GOT3 (cell line): ENCODE measurements at regions not wholly inside any gene's neighbourhood (a gene's known extent, or its start where the extent isn't known, plus 50 kb on each side); places are given as distances from the start of the nearest gene placed in this dataset.

ENCODE experiments used
- DNase-seq: peaks from one replicate; lab custom pipeline; 2025; ENCODE audit warnings: mixed read lengths; lab: John Stamatoyannopoulos, UW

DNA sequence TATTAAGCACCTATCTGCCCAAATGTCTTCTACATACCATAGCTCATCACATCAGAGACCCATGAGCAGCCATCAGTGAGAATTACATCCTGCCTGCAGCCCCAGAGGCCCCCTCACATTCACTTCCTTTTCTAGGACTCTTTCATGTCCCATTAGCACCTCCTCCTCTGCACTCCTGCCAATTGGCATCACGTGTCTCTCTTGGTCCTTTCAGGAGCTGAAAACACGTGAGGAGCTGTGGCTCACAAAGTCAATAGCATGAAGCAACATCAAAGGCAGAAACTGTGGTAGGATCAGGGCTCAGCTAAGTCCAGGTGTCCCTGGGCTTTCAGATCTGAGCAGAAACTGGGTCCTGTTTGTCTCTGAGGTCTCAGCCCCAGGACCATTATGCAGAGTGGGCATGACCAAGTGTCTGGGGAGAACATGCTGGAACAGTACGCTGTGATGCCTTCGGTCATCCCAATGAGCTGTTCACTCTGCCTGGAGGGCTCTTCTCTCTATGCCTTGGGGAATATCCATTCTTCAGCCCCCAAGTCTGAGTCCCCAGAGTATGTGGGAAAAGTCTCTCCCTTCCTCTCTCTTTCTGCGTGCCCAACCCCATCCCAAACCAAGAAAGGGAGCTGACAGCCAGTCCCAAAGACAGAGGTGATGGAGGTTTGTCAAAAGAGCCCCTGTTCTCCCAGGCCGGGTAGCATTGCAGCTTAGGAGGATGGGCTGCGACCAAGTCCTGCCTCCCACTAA, 457.0 kb upstream of the CDH5 start:
- no peak for DNase-seq

DNA sequence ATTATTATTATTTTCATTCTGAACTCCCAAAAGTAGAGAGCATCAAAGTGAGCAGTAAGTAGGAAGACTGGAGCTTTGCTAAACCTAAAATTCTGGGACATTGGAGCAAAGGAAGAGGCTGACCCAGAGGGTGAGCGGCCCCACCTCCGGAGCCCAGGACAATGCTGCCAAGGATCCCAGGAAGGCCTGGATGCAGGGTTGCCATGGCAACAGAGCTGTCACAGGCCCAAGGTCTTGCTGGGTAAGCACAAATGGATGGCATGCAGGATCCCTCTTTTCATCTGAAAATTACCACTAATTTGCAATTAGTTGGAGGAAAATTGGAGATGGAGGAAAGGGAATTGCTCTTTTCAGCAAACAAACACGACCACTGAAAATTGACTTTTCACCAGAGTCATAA, 457.9 kb upstream of the CDH5 start:
- no peak for DNase-seq

DNA sequence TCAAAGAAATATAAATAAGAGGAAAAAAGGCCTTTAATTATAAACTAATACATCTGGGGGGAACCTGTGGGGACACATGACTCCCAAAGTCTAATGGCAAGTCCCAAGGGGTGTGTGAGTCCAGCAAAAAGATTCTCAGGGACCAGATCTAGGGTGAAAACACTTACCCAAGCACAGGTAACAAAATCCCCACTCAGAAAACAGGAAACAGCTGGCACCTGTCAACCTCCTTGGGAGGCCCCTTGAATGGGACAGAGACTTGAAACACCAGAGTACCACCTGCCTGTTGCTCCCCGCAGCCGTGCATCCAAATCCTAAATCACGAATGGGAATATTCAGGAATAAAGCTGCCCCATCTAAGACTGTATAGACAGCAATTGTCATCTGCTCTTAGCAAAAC, 461.2 kb upstream of the CDH5 start:
- DNase-seq = no peak

DNA sequence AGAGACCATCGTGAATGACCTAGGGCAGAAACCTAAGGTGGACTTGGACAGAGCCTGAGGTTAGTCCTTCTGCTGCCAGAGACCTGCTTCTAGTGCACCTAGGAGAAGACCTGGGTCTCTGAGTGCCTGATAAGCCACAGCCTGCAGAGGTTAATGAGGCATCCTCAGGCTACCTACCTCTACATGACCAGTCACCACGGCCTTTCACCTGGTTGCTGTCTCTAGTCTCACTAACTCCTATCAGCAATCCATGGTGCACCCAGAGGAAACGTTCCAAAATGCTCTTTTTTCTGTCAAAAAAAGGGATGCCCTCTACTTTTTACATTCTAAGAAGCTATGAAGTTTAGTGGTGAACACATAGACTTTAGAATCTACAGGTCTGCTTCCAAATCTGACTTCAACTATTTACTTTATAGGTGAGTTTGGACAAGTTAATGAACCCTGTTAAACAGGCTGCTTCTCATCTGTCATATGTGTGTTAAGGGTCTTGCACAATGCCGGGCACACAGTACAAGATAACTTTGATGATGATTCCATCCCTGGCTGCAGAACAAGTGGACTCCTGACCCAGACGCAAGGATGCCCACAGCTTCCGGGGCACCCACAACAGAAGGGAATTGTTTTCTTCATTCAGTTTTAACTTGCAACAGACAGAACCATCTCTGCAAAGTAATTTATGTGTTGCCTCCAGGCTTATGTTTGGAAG, 469.9 kb upstream of the CDH5 start:
- DNase-seq = no peak

DNA sequence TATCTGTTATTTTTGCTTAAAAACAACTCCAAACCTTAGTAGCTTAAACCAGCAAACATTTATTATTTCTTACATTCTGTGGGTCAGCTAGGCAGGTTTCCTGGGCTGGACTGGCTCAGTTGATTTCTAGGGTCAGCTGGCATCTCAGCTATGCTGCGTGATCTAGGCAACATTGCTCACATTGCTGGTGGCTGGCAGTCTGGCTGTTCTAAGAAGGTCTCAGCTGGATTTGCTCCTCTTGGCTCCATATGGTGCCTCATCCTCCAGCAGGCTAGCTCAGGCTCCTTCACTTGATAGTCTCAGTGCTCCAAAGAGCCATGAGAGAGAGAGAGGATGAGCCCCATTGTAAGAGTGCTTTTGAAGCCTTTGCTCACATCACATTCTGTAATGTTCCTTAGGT, 470.6 kb upstream of the CDH5 start:
- DNase-seq = no peak

DNA sequence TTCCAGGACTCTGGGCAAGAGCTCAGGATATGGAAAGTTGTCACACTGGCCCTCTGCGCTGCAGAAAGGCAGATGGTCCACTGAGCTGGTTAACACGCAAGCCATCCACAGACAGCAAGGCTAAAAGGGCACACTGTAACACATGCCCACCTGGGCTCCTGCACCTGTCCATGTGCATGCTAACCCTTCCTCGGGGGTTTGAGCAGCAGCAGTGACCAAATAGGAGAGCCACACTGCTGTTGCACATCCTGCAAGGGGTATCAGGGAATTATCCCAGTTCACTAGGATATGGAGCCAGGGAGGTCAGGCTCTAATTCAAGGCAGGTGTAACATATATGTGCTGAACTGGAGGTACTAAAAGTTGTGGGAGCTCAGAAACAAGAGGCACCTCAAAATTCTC, 471.0 kb upstream of the CDH5 start:
- DNase-seq = no peak

DNA sequence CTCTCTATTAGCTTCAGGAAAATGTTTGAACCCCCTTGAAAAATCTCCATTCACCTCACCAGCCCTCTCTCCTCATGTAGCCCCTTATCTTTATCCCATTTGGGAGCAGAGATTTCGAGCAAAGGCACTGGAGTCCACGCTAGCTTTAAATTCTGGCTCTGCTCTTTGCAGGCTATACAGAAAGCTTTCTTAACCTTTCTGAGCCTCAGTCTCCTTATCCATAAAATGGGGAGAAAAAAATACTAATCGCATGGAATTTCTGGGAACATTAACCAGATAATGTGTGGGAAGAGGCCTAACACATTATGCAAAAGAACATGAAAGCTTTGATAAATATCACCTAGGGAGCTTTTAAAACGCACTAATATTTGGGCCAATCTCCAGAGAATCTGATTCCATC, 476.3 kb upstream of the CDH5 start:
- no peak for DNase-seq

DNA sequence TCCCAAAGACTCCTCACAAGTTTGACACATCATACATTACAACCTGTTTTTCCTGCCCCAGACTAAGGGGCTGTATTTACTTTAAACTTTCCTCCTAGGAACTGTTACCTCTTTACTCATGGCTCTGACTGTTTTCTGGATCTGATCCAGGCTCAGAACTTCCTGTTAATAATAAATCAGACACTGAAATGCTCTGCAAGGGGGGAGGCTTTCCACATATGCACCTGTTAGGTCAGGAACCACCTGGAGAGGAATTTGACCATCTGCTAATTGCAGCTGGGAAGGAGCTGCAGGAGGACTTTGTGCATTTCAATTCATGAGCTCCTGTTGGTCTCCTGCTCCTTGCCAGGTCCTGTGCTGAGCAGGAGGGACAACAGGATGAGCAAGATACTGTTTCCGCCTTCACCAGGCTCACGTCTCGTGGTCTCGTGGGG, 476.9 kb upstream of the CDH5 start:
- no peak for DNase-seq

DNA sequence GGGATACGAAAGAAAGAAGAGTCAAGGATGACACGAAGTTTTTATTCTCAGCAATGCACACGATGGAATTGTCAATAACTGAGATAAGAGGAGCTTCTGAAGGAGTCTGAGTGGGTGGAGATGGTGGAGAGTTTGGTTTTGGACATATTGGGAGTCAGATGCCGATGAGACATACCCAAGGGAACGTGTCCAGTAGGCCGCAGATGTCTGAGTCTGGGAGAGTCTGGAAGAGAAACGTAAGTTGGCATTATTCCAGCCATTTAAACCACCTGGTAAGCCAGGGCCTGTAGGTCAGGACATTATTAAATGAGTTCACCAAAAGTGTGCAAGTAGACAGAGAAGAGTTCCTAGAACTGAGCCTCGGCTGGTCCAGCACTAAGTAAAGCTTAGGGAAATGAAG, 478.3 kb upstream of the CDH5 start:
- no peak for DNase-seq

DNA sequence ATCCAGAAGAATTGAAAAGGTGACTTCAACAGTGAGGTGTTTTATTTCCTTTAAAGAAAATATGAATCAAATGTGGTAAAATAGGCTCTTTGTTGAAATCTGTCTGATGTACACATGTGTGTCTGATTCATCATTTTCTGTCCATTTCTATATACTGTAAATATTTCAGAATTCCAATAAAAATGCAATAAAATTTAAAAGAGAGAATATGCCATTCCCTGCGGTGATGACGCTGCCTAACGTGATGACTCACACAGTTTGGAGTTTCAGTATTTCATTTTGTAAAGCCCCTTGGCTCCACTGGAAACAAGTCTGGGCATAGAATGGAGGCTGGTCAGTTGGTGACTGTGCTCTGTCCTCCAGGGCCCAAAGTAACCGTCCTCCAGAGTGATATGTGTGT, 482.5 kb upstream of the CDH5 start:
- DNase-seq = no peak

DNA sequence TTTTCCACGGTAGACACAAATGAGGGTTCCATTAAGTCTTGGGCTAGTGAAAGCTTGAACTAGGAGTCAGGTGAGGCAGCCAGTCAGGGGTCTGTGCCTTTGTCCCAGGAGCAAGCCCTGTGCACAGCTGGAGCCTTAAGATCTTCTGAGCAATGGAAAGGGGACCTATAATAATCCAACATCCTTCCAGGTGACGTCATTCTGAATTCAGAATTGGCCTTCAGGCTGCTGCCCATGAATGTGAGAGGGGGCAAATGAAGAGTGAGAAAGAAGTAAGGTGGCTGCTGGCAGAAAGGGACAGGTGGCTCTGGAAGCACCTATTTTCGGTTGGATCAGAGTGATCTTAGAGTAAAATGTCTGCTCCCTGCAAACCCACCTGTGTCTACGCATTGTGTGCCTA, 488.1 kb upstream of the CDH5 start:
- no peak for DNase-seq

DNA sequence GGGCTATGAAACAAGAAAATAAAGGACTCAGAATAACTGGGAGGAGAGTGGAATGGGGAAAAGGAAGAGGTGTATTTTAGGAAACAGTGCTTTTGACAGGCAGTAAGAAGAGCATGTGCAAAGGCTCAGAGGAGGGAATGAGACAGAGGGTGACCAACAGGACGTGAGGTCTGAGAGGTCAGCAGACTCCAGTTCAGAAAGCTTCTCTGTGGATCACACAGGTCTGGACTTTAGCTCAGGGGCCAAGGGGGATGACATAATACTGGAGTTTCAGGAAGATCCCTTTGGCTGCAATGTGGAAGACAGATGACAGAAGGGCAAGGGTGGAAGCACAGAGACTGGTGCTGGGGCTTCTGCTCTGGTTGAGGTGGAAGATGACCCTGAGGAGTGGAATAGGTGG, 489.9 kb upstream of the CDH5 start:
- DNase-seq = no peak

DNA sequence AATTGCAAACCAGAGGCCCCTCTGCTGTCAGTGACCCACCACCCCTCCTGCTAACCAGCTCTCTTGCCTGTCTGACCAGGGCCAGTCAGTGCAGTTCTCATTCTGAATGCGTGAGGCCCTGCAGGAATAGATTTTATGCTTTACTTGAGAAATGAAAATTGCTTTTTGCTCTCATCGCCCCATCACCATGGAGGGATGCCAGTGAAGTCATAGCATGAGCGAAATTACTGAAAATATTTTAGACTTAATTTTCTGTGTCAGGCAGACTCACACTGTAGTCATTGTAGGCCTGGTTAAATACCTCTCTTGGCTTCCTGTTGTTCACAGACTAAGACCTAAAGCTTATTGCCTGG, 490.5 kb upstream of the CDH5 start:
- no peak for DNase-seq

DNA sequence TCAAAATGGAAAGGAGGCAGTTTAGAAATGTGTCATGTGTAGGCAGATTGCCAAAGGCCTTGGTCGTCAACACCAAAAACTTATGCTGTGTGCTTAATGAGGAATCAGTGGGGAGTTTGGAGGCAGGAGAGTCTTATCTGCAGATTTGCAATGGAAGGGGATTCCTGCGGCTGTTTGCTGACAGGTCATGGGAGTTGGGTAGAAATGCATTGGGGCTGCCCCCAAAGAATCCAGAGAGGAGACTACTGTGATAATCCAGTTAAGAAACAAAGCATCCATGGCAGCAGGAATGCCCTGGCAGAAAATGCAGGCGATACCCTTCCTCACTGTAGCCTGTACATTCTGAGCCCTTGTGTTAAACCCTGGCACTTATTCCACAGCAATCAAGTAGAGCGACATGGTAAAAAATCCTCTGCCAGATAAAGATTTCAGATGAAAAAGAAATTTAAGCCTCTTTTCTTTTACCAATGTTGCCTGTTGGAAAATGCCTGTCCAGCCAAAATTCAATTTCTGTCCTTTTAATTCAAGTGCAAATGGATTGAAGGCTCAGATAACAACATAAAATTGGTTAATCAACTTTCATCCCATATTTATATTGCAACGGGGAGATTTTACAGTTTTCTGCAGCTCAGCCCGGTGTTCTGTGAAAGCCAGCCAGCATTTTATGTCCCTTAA, 491.0 kb upstream of the CDH5 start:
- no peak for DNase-seq

DNA sequence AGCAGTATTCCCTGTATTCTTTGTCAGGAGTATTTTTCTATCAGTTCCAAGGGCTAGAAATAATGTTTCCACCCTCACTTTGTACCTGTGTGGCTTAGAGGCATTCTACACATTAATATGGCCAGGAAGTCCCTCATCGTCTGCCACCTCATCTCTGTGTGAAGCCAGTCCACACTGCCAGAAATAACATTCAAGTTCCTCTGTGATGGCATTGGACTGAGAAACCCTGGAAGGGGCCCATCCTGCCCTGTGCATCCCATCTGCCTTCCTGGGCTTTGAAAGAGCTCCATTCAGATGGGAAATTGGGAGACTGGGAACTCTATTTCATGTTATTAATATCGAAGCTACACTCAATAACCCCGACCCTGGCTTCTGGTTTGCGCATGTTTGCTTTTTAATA, 497.2 kb upstream of the CDH5 start:
- DNase-seq = no peak

DNA sequence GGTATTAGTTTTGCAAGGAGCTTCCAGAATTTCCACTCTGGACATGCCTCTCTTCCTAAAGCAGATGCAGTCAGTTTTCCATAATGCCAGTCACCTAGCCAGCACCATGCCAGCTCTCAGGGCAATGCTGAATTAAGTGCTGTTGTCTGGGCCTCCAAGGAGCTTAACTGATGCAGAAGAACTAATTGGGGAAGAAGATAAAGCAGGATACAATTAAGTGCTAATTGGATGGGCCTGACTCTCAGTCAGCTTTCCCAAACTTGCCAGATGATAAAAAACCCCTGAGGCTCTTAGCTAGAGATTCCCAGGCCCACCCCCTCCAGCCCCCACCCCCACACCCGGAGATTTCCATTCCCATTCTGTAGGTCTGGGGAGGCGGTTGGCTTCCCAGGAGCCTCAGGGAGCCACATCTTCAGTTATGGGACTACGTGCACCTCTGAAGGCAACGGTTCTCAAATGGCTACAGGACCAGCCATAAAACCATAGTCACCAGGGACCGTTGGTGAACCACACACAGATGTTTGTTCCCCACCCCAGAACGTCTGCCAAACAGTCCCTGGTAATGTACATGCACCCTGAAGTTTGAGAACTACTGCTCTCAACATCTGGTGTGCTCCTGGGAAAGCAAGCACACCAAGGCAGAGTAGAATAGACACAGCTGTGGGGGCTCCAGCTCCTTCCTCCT, 499.1 kb upstream of the CDH5 start:
- no peak for DNase-seq

DNA sequence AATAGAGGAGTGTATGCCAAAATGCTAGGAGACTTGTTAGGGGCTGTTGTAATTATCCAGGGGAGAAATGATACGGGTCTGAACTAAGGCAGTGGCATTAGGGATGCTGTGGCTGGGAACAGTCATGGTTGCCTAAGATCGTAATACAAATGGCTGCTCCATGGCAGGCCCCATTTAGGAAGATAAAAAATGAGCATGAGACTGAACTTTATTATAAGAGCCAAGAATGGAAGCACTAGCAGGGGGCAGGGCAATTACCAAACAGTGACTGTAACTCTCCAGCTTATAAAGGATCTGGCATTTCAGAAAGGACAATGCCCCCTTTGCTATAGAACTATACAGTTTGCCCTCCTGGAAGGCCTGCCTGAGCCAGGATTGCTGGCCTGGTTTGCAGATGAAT, 503.3 kb upstream of the CDH5 start:
- DNase-seq = no peak

DNA sequence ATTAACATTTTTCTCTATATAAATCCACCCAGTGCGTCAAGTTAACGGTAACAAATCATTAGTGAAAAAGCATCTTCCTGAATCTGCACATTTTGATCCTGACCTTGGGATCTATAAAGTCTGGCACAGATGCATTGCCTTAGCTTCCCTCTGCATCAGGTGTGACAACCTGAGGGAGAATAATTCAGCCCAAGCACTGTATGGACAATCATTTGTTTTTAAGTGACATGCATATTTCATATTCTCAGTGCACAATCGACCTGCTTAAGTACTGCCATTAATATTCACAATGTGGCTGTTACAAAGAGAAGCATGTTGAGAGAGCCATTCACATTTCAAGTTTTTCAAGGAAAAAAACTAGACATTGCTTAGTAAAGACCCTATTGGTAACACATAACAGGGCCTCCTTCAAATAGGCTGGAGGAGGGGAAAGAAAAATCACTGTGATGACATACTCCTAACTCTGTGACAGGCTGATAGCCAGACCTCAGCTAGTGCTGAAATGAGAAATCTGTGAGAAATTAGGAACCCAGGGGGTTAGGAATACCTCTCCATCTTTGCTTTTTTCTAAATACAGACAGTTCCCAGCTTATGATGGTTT, 505.3 kb upstream of the CDH5 start:
- DNase-seq = no peak

DNA sequence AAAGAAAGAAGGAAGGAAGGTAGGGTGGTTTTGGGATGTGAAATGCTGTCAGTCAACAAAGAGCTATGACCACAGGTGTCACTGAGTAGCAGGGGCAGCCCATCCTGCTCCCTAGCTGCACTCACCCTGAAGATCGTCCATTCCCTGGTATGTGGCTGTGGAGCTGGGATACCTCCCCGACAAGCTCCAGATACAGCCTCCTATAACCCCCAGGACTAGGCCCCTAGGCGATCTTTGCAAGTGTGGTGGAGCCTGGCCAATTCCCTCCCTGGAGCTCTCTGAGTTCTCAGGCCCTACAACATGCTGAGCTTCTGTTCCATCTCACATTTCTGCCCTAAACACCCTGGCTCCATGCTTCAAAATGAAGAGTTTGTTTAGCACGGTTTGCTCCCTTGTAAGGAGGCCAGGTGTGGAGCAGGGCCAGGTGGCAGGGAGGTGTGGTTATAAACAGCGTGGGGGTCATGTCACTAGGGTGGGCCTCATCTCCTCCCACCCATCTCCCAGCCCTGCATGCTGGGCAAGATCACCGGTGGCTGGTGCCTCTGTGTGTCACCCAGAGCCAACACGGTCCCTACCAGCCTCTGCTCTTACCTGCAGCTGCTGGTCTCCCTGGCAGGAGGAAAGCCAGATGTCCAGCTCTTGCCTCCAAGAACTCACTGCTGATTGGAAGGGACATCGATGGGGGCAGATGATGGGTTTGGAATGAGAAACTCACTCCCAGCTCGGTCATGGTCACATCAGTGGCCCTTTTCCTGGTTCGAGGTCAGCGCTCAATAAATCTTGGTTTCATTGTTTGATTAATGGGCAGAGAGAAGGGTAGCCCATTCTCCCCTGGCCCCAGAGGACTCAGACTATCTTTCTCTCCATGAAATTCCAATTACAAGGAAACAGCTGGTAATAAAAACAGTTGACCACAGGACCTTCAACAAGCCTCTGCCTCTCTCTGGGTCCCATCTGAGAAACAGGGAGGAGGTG, 511.0 kb upstream of the CDH5 start:
- DNase-seq = no peak

DNA sequence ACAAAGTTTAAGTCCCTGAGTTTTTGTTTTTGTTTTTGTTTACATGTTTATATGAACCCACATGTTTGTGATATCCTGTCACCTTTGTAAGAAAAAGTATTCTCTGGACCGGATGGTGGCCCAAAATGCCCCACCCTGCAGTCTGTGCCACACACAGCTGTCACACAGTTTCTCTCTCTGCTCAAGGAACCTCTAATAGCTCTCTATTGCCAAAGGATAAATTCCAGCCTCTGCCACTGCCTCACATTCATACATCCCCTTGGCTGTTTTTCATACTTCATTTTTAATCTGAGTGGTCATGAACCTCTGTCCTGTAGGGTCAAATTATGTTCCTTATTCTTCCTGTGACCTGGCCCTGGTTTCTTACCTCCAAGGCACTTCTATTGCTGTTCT, 520.3 kb upstream of the CDH5 start:
- no peak for DNase-seq
